Adrenal gland (tissue), 9 donors: ENCODE measurements at regions not wholly inside any gene's neighbourhood (a gene's known extent, or its start where the extent isn't known, plus 50 kb on each side); places are given as distances from the start of the nearest gene placed in this dataset.
A peak's percentile ranks its signal among the peaks of the same experiment; 100 is the strongest.

Experiments
- DNase-seq, 7 donors: peaks; one replicate each; pipeline ENCODE4 v3.0.0-alpha.2; 2019 to 2020
- H3K27ac ChIP-seq, 5 donors: fragments of 200-600 bp; sonication (generic) in 4 of 5; 1 replicate in 3 of 5; 2 replicates in 2 of 5; pipeline versions ENCODE4 v1.5.1 to v1.8.0; 2016 to 2020; ENCODE audit warnings: mild to moderate bottlenecking in 1 of 5
- H3K27me3 ChIP-seq: fragments of 200-600 bp; 2 replicates; pipeline ENCODE4 v1.8.0; 2021
- H3K36me3 ChIP-seq, 2 donors: fragments of 200-600 bp; replicated peaks in 1 of 2; 1 replicate in 1 of 2; 2 replicates in 1 of 2; pipeline versions ENCODE4 v1.5.1 to v1.8.0; 2018 to 2022
- H3K4me1 ChIP-seq, 2 donors: fragments of 200-600 bp; replicated peaks in 1 of 2; 1 replicate in 1 of 2; 2 replicates in 1 of 2; pipeline versions ENCODE4 v1.5.1 to v1.8.0; 2018 to 2021
- H3K4me3 ChIP-seq, 4 donors: fragments of 200-600 bp; sonication (generic) in 3 of 4; one replicate each; pipeline ENCODE4 v1.5.1; 2016 to 2018
- H3K9me3 ChIP-seq, 3 donors: fragments of 200-600 bp; sonication (generic) in 1 of 3; replicated peaks in 1 of 3; 1 replicate in 2 of 3; 2 replicates in 1 of 3; pipeline versions ENCODE4 v1.5.1 to v1.8.0; 2016 to 2021
- POLR2A ChIP-seq, 2 donors: fragments of 450-650 bp; IDR thresholded peaks; one replicate each; pipeline ENCODE4 v1.6.1; 2017; ENCODE audit warnings: antibody characterized with exemption in 2 of 2, mild to moderate bottlenecking in 2 of 2, moderate library complexity in 1 of 2
- WGBS, 4 donors: extraction: QIAGEN DNeasy Blood & Tissue Kit in 2 of 4; methylation state at CpG; one replicate each; pipeline versions ENCODE4 v1.1.5 to v1.1.7; 2013 to 2017; 5-methylcytosine and 5-hydroxymethylcytosine counted together
- intact Hi-C, 2 donors: fragments of 100-400 bp; cut with DNase I; formaldehyde crosslinking; loops; one replicate each; pipeline versions ENCODE4 v1.14.1 to v1.15.0; 2022 to 2023
- TF ChIP-seq, protein P1 (sequence below), 6 experiments: fragments of 450-650 bp in 4 of 6; fragments of 200-600 bp in 2 of 6; sonication (generic) in 1 of 6; IDR thresholded peaks; 1 replicate in 5 of 6; 2 replicates in 1 of 6; pipeline versions ENCODE4 v1.5.1 to v1.8.0; 2016 to 2021; ENCODE audit warnings: antibody characterized with exemption in 6 of 6, mild to moderate bottlenecking in 2 of 6, moderate library complexity in 1 of 6
- donor health status: healthy with polysubstance abuse.
- donor health status: Bipolar disorder and iron deficiency.
- donor health status: DM: yes; HTN: yes; CAD: no.
- donor health status: DM: no; HTN: no; CAD: no.
- donor health status: DM: no; HTN: no; CAD: no.

DNA sequence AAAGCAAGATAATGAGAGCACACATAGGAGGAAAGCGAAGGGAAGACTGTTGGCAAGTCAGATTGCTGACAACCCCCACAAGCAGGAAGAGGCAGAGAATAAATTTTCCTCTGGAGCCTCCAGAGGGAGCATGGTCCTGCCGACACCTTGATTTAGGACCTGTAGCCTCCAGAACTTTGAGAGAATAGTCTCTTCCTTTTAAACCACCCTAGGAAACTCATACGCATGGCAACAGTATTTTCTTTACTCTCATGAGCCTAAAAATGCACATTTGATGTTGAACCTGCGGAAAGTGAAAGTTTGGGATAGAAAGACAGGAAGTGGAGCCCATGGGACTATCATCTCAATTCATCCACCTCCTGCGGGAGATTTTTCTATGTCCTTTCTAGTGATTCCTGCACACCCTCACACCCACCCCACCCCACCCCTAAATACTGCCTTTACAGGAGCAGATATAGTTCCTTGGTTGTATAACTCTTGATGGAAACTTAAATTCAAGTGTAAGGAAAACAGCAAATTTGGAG, 116.7 kb upstream of the LPP start:
- H3K4me3 ChIP-seq = peak overlapping the region in 1 of 4 donors; percentile 5
- peak in 5 of 7 donors; percentile 31 to 50 (median 43) for DNase-seq
- no peaks in the 10 kb centered on the region for H3K9me3 ChIP-seq
- no peaks in the 10 kb centered on the region for H3K36me3 ChIP-seq
- TF ChIP-seq, protein P1, sequence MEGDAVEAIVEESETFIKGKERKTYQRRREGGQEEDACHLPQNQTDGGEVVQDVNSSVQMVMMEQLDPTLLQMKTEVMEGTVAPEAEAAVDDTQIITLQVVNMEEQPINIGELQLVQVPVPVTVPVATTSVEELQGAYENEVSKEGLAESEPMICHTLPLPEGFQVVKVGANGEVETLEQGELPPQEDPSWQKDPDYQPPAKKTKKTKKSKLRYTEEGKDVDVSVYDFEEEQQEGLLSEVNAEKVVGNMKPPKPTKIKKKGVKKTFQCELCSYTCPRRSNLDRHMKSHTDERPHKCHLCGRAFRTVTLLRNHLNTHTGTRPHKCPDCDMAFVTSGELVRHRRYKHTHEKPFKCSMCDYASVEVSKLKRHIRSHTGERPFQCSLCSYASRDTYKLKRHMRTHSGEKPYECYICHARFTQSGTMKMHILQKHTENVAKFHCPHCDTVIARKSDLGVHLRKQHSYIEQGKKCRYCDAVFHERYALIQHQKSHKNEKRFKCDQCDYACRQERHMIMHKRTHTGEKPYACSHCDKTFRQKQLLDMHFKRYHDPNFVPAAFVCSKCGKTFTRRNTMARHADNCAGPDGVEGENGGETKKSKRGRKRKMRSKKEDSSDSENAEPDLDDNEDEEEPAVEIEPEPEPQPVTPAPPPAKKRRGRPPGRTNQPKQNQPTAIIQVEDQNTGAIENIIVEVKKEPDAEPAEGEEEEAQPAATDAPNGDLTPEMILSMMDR (IDR thresholded peaks at IDR 0.05) = peak in 5 of 6 experiments; percentile 40 to 55 (median 46)
- no peak for TF ChIP-seq POLR2A (IDR thresholded peaks at IDR 0.05)
- WGBS, 4 donors = 44 to 47% (median 45%) methylated on average over 5 of the region's 5 CpGs
- peaks cover 17 to 26% of the 10 kb centered on the region in 2 donors for H3K4me1 ChIP-seq
- intact Hi-C loops = loop anchor here in 1 of 2 donors (5.0 kb wide), 1 partner anchor 290 kb away; the partner anchor contains the start of gene BCL6
- H3K27ac ChIP-seq = peak overlapping the region in 1 of 5 donors; percentile 47
- no peaks in the 10 kb centered on the region for H3K27me3 ChIP-seq

DNA sequence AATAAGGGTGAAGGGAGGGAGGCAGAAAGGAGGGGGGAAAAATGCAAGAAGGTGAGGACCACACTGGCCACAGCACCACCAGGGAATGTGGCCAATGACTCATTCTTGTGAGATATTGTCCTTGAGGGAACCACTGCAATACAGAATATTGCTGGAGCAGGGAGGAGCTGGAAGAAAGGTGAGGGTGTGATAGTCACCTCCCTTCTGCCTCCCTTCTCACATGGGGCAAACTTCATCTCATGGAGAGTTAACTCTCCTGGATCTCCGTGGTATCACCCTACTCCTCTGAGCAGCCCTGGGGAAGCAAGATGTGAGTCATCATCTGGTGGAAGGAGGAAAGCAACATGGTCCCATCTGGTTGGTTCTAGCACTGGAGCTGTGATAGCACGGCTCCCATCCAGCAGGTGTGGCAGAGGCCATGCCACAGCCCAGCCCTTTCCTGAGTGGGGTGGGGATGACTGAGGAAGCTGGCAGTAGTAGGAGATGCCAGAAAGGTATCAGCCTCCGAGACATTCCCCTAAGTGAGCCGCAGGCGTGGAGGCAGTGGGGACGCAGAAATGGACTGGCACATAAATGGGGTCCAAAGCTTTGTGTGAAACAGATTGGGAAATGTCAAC, 115.9 kb upstream of the LPP start:
- intact Hi-C loops = loop anchor here in 1 of 2 donors (5.0 kb wide), 1 partner anchor 291 kb away; the partner anchor contains the start of gene BCL6
- no peaks in the 10 kb centered on the region for H3K9me3 ChIP-seq
- TF ChIP-seq, protein P1 (IDR thresholded peaks at IDR 0.05) = no peak
- TF ChIP-seq POLR2A (IDR thresholded peaks at IDR 0.05) = no peak

DNA sequence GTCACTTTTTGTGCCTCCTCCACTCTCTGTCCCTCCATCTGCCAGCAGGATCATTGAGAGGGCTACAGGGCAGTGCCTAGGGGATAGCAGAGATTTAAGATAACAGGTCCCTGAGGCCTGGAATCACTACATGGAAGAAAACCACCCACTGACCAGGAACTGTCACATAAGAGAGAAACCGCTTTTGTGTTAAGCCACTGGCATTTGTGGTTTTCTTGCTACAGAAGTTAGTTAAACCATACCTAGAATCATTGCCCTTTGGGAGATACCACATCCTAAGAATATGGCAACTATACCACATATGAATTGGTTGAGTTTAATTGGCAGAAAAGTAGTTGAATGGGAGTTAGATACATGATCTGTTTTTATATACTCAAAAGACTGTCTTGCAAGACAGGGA, 112.8 kb upstream of the LPP start:
- Histone ChIP-seq H3K9me3 (no peaks in the 10 kb centered on the region), H3K4me3 (no peak overlapping the region), H3K36me3 (no peaks in the 10 kb centered on the region), H3K27me3 (no peaks in the 10 kb centered on the region), H3K4me1 (peaks cover 18 to 22% of the 10 kb centered on the region in 2 donors), H3K27ac (no peak overlapping the region)
- WGBS, 4 donors = 70 to 96% (median 84%) methylated on average over 1 of the region's 1 CpG
- TF ChIP-seq, protein P1 (IDR thresholded peaks at IDR 0.05) = no peak
- TF ChIP-seq POLR2A (IDR thresholded peaks at IDR 0.05) = no peak
- no peak for DNase-seq
- intact Hi-C loops = loop anchor here in 1 of 2 donors (10.0 kb wide), 2 partner anchors 56 to 544 kb away; no protein-coding TSS in a partner anchor

More for the DNA sequence above, 115.9 kb upstream of the LPP start:
- H3K27ac ChIP-seq = no peak overlapping the region
- no peak for DNase-seq
- H3K4me3 ChIP-seq = no peak overlapping the region
- H3K27me3 ChIP-seq = no peaks in the 10 kb centered on the region
- WGBS, 4 donors = 75 to 89% (median 84%) methylated on average over 6 of the region's 6 CpGs
- H3K36me3 ChIP-seq = no peaks in the 10 kb centered on the region
- peaks cover 18 to 28% of the 10 kb centered on the region in 2 donors for H3K4me1 ChIP-seq

DNA sequence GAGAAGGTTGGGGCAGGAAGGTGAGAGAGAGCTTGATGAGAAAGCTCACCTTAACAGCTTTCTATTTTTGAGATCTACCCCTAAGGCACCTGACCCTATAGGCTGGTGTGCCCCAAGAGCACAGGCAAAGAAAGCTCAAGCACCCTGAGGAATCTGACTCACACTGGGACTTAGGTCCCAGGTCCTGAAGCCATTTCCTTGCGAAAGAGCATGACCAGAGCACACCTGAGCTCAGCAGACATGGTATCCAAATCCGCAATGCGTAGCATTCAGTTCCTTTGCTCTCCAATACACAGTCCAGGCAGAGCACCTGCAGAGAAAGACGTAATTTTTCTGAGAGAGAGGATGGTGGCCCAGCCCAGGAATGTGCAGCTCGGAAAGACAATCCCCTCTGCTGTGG, 112.1 kb upstream of the LPP start:
- 86 to 97% (median 95%) methylated on average over 5 of the region's 5 CpGs for WGBS, 4 donors
- Histone ChIP-seq H3K4me3 (no peak overlapping the region), H3K36me3 (no peaks in the 10 kb centered on the region), H3K27ac (peak overlapping the region in 1 of 5 donors; percentile 24), H3K27me3 (no peaks in the 10 kb centered on the region), H3K4me1 (peaks cover 11 to 15% of the 10 kb centered on the region in 2 donors), H3K9me3 (no peaks in the 10 kb centered on the region)
- intact Hi-C loops = loop anchor here in 1 of 2 donors (10.0 kb wide), 2 partner anchors 57 to 543 kb away; no protein-coding TSS in a partner anchor
- DNase-seq = no peak
- no peak for TF ChIP-seq POLR2A (IDR thresholded peaks at IDR 0.05)
- TF ChIP-seq, protein P1 (IDR thresholded peaks at IDR 0.05) = no peak
